ENCODE measurements at regions not wholly inside any gene's neighbourhood (a gene's known extent, or its start where the extent isn't known, plus 50 kb on each side); places are given as distances from the start of the nearest gene placed in this dataset.

- TF ChIP-seq CHD7 (IDR thresholded peaks at IDR 0.05; ENCODE audit: insufficient replicate concordance, low read length) (no peak), SP1 (IDR thresholded peaks at IDR 0.05; ENCODE audit: low read depth, low read length) (no peak), MAFK (IDR thresholded peaks at IDR 0.05; ENCODE audit: low read depth, low read length) (no peak), ZNF274 (IDR thresholded peaks at IDR 0.05; ENCODE audit: borderline replicate concordance, extremely low read depth, low read length) (no peak), E2F6 (IDR thresholded peaks at IDR 0.05) (no peak), KDM5A (IDR thresholded peaks at IDR 0.05; ENCODE audit: low read length) (no peak), CEBPB (IDR thresholded peaks at IDR 0.05; ENCODE audit: low read depth, low read length) (no peak; the same call in 1 of the 2 replicates), EGR1 (IDR thresholded peaks at IDR 0.05; ENCODE audit: borderline replicate concordance, low read depth, low read length) (no peak), RNF2 (IDR thresholded peaks at IDR 0.05; ENCODE audit: borderline replicate concordance, low read depth, low read length, missing control alignments, poor library complexity, severe bottlenecking) (no peak)
Observed at GRCh38 chr15:39156646-39157250, 424.1 kb upstream of the THBS1 start (continued).
